TTC549 (cell line): ENCODE measurements at regions not wholly inside any gene's neighbourhood (a gene's known extent, or its start where the extent isn't known, plus 50 kb on each side); places are given as distances from the start of the nearest gene placed in this dataset.
"Not testable (repeated sequence)": the region's sequence is repeated elsewhere in the genome, so short reads cannot be mapped to it uniquely, and the experiment has no call there.

Experiments
- FAIRE-seq: peaks from 2 replicates; lab custom pipeline; 2012; peaks lifted over from hg19 to GRCh38; lab: Jason Lieb, UNC

DNA sequence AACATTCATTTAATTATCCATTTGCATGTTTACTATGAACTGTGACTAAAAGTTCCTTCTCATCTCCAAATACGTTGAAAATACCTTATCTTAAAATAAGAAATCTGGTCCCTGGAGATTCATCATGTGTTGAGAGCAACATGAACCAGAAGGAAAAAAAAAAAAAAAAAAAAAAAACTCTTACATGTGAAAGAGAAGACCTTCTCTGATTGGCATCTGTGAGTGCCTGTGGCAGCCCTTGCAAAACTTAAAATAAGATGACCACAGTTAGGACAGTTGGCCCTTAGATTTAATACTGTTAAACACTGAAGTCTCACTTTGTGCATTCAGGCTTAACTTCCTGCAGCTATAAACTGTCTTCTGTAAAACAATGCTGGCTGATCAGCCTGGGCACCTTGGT is 1395.2 kb upstream of the ADGRL4 start:
- FAIRE-seq: no peak

DNA sequence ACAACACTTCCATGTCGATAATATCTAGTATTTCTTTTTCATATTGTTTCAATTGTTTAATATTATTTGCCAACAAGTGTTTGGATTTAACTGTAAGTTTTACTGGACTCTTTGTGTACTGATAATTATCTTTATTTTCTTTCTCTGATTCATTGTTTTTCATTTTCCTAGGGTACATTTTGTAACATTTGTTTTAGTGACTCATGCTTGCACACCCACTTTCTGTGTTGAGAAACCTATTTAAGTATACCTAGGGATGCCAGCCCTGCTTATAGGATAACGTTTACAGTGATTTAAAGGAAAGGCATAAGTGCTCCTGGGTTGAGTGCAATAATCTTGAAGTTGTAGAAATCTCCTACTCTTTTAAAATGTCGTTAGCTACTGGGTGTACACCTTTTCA is 1386.0 kb upstream of the ADGRL4 start:
- FAIRE-seq: no peak

DNA sequence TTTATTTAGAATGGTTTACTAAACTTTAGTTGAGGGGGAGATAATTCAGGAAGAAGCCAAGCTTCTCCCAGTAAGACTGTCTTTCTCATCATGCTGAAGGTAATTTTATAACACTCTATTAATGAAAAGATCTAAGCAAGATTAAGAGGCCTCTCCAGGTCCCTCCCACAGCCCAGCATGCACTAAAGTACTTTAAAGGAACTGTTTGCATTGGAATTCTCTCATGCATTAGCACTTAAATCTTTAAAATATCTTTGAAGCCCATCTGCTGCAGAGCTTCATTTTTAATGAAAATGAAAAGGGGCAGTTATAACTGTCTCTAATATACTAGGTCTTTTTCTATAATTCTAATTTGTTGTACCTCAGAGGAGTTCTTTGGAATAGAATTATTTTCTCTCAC is 1379.1 kb upstream of the ADGRL4 start:
- no peak for FAIRE-seq

DNA sequence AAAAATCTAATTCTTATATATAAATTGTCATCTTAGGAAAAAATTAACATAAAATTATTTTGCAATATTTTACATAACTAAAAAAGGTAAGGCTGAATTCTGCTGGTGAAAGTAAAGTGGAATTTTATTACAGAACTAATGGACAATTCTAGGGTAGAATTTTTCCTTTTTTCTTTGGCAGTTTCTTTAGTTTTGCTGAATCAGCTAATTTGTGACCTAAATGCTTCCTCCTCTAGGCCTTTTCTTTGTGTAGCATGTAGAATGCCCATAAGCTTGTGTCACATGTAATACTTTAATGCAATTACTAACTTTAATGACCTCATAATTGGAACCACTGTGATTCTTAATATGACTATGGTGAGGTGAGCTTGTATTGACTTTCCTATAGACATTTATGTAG is 1378.4 kb upstream of the ADGRL4 start:
- FAIRE-seq: no peak

DNA sequence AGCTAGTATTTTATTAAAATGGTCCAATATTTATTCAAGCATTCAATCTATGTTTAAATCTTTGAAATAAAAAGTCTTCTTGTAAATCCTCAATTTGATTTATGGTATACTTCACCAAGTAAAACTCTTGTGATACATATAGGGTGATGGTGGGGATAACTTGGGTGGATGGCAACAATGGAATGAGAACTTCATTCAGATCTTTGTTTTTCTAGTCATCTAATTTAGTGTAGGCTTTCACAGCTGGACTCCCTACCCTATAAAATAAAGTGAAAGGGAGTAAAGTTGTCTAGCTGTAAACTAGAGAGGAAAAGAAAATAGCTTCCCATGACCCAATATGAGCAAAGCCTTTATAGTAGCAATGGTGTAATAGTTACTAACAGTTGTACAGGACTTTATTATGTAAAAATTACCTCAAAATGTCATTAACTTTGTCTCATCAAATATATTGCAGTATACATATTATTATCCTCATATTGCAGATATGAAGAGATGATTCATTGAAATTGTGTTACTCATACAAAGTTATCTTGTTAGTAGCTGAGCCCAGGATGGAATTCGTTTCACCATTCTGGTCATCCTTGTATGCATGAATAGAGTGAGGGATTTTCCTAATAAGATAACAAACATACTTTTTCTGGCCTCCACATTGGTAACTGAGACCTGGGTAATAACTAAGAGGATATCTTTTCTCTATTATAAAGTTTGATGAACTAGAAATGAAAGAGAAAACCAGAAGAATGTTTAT is 1377.7 kb upstream of the ADGRL4 start:
- FAIRE-seq: no peak

DNA sequence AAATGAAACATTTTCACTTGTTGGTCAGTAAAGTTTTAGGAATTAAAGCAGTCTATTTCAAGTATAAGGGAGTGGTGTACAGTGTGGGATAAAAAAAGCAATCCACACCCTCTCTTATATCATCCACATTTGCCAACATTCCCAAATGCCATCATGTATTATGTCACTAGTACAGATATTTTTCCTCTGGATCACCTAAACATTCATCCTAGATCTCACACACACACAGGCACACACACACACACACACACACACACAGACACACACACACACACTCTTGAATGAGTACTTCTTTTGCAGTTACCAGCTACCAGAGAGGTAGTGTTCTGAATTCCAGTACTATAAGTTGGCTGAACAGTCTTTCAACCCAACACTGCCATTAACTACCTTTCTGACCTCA is 1369.1 kb upstream of the ADGRL4 start:
- FAIRE-seq: no peak

DNA sequence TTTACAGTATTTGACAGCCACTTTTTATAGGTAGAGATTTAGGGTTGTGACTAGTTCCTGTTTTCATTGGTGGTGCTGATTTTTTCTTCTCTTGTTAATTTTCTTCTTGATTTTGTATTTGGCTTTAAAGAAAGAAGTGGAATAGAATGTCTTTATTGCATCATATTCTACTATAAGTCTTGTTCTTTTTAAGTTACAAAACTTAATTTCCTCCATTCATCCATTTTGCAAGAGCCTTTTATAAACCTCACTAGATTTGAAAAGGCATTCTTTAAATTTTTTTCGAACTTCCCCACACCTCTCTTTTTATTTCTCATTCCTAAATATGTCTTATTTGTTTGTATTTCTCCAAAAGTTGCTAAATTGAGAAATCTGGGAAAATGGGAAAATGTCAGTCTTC is 1368.6 kb upstream of the ADGRL4 start:
- no peak for FAIRE-seq

DNA sequence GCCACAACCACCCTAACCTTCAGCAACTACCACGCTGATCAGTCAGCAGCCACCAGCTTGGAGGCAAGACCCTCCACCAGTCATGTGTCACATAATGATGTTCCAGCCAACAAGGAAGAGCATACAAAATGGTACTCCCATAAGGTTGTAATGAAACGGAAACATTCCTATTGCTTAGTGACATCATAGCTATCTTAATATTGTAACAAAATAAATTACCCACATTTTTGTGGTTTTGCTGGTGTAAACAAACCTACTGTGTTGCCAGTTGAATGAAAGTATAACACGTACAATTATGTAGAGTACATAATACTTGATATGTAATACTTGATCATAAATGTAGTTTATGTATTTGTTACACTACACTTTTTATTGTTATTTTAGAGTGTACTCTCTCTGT is 1363.2 kb upstream of the ADGRL4 start:
- FAIRE-seq: no peak

DNA sequence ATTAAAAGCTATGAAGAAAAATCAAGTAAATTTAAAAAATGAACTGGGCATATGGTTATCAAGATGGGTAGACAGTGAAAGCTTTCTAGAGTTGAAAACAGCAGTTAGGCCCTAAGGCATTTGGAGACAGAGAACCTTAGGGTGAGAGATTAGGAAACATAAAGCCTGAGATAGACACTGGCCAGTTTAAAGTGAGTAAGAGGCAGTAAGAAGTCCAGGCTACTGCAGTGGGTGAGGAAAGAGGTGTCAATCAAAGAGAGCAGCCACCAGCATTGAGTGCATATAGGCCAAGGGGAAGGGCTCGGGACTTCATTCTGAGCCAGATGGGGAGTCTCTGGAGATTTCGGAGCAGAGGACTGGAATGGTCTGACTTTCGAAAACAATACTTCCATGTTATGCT is 1360.5 kb upstream of the ADGRL4 start:
- no peak for FAIRE-seq

DNA sequence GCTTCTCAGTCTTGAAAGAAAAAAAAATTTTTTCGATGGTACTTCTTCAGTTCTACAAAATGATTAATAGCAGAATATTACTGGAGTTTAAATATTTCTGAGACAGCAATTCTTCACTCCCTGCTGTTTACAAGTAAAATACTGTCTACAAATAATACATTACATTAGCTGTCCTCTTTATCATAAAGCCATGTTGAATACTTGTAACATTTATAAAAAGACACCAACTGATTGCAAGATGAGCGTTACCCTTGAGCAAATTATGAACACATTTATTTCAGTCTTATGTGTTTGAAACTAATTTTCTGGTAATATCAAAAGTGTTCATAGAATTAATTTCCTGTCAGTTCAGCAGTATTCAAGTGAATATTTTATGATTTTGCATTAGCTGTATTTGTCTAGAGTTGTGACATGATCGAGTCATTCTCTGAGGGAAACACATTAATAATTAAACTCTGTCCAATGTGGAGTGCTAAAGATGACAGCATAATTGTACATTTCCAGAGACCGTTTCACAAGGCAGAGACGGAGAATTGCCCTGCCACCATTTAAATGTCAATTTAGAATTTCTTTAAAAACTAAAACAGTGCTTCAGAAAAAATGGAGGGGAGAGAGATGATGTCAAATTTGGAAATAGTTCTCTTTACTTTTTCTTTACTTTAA is 1359.0 kb upstream of the ADGRL4 start:
- FAIRE-seq: no peak

DNA sequence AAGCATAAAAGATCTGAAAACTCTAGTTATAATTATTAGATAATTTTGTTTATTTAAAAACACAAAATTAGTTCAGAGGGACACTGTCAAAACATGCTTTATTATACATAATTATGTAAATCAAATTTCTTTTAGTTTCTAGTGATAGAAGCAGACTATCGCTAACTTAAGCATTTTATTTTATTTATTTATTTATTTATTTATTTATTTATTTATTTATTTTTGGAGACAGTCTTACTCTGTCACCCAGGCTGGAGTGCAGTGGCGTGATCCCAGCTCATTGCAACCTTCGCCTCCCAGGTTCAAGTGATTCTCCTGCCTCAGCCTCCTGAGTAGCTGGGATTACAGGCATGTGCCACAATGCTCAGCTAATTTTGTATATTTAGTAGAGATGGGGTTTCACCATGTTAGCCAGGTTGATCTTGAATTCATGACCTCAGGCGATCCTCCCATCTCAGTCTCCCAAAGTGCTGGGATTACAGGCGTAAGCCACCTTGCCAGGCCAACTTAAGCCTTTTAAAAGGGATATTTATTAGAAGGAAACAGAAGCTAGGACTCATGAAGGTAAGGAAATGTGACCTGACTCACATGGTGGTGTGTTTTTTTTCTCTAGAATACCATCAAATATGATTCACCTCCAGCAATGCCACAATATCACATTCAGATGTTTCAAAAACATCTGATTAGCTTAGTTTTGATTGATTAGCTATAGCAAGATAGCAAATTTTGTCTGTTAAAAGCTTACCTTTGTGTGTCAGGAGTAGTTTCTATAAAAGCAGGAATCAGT is 1357.4 kb upstream of the ADGRL4 start:
- no peak for FAIRE-seq

DNA sequence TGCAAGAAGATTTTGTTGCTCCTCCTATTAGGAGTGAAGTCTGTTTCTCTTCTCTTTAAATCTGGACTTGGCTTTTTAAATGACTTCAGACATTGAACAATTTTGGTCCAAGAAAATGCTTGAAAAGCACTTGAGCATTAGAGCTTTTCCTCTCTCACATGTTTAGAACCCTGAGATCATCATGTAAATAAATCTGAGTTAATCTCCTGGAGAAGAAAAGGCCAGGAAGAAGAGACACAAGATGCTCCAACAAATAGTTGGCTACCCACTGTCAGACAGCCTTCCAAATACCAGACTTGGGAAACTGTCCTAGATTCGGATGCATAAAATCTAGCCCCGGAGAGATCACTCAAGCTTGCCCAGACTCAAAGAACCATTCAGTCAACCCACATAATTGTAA is 1353.1 kb upstream of the ADGRL4 start:
- FAIRE-seq: no peak

DNA sequence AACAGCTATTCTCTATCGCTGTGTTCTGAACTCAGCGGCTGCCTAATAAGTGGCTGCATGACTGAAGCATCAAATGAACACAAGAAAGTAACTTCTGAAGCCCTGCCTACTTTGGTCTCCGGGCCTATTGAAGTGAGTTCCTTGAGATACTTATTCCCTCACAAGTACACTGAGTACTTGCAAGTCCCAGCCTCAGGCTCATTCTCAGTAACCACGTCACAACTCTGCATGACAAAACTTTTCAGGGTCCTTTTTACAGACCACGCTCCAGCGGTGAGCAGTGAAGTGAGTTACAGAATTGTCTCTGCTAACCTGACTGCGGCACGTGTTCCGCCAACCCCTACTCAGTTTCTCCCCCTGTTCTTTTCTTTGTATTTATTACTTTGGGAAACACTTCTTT is 1342.7 kb upstream of the ADGRL4 start:
- no peak for FAIRE-seq

DNA sequence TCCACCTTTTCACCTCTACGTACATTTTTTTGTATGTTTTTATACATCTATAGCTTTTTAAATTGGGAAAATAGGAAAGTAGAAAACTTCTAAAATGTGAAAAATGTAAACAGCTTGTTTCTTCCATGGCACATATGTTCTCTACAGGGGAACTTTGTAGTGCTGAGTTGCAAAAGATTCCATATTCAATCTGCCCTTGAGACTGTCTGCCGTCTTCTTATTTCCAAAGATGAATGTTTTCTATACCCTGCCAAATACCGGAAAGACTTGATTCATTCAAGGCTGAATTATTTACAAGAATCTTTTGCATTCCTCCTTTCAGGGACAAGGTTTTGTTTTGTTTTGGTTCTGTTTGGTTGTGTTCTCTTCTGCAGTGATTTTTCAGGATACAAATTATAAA is 1334.5 kb upstream of the ADGRL4 start:
- FAIRE-seq: no peak

DNA sequence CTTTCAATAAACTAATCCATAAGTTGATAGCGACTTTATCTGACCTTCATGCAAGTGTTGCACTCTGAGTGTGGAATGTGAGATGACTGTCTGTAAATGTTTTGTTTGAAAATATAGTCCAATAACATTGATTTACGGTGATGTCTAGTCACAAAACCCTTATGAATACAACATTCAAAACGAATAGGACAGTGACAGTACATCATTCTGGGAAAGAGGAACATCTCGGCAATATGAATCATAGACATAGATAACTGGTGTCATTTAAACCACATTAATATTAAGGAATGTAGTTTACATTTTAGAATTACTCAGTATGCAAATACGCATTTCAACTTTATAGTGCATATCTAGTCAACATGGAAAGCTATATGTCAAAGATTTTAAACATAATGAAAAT is 1311.6 kb upstream of the ADGRL4 start:
- no peak for FAIRE-seq

DNA sequence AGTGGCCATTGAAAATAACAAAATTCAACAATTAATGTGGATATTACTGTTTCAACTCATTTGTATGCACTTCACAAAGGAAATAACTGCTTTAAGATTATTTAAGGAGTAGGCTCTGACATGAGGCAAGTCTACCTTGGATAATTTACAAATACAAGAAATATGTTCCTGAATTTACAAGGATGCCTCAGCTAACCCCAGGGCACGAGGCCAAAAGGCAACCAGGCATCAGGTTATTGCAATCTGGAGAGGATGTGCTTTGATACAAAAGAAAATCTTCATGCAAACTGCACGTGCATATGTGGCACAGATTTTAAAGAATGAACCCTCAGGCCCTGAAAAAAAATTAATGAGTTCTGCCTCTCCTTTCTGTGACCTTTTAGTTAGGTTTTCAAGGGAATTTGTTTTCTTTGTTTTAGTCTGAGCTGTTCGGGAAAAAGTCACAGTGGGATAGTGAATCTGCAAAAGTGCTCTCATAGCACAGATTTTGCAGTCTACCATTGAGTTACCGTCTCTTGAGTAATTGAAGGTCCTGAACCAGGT is 1304.2 kb upstream of the ADGRL4 start:
- FAIRE-seq: no peak

DNA sequence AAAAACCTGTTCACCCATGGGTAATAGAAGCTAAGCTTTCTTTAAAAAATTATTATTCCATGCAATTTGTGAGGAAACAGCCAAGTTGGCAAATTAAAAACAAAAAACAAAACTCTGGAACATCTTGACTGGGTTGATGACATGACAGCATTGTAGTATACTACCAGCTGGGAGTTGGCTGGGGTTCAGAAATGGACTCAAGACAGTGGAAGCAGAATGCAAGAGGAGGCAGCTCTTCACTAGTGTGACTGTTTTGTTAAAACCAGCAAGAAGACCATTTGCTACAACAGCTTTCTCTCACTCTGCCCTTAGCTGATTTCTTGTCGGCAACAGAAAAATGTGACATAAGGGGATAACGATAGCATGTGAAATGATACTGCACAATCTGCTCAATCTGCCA is 1298.9 kb upstream of the ADGRL4 start:
- FAIRE-seq: no peak

DNA sequence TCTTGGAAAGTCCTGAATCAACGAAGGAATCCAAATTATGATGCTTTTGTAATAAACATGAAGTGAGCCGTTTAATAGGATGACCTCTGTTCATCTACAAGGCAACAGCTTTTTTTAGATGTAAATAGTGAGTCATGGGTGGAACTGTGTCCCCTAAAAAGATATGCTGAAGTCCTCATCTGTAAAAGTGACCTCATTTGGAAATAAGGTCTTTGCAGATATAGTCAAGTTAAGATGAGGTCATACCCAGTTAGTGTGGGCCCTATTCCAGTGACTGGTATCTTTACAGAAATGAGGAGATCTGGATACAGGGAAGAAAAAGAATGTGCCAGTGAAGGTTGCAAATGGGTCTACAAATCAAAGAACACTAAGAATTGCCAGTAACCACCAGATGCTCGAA is 1287.3 kb upstream of the ADGRL4 start:
- no peak for FAIRE-seq

DNA sequence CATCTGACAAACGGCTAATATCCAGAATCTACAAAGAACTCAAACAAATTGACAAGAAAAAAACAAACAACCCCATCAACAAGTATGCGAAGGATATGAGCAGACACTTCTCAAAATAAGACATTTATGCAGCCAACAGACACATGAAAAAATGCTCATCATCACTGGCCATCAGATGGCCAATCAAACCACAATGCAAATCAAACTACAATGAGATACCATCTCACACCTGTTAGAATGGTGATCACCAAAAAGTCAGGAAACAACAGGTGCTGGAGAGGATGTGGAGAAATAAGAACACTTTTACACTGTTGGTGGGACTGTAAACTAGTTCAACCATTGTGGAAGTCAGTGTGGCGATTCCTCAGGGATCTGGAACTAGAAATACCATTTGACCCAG is 1282.2 kb upstream of the ADGRL4 start:
- FAIRE-seq: not testable (repeated sequence)

DNA sequence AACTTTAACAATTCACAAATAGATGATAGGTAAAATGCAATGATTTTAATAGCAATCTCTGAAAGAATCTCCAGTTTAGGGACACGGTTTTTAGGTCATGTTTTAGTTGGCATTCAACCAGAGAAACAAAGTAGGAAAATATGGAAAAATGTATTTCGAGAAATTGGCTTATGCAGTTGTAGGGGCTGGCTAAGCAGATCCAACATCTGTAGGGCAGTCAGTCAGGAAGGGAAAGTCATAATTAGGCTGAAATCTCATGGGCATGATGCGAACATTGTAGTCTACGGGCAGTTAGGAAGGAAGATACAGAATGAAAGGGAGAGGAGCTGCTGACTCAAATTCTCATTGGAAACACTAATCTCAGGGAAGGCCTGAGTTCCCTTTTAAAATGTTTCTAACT is 1276.0 kb upstream of the ADGRL4 start:
- FAIRE-seq: no peak

DNA sequence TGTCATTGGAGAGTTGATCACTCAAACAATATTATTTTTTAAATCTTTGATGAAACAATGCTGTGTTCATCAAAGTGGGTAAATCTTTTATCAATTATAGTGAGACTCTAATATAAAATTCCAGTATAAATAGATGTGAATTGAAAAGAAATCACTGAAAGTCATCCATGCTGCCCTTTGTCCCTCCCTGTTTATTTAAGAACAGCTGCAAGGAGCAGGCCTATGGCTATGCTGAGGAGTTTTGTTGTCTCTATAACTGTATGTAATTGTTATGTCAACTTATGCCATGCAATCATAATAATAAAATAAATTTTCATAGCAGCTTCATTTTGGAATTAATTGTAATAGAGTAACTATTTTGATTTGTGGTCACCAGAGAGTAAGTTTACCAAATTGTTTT is 1272.4 kb upstream of the ADGRL4 start:
- no peak for FAIRE-seq

DNA sequence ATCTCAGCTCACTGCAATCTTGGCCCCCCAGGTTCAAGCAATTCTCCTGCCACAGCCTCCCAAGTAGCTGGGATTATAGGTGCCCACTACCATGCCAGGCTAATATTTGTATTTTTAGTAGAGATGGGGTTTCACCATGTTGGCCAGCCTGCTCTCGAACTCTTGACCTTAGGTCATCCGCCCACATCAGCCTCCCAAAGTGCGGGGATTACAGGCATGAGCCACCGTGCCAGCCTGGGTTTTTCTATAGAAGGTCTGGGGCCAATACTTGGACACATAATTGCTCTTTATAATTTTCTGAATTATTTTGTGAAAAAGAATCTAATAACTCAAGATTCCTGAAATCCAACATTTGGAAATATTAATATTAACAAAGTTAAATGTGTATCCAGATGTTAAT is 1267.7 kb upstream of the ADGRL4 start:
- FAIRE-seq: no peak

DNA sequence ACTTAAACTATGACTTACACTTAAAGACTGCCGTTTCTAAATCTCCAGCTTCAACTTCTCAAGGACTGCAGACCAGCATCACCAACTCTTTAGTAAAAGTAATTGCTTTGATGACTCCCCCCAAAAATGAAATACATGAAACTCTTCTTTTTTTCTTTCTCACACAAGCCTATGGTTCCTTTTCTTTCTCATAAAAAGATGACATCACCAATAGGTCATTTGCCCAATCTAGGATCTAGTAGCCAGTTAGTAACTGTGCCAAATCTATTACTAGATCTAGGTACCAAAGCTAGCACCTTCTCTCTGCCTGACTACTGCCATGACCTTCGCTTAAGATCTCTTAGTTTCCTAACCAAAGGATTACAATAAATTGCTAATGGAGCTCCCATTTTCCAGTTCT is 1266.0 kb upstream of the ADGRL4 start:
- no peak for FAIRE-seq
